T-helper 1 cell treated with Interleukin-12 subunit alpha and Interleukin-12 subunit beta and Interleukin-4 antibody, amounts not matched to agents 30 ng/mL and 1 ng/mL, for 36 hours (primary cell): ENCODE measurements at regions not wholly inside any gene's neighbourhood (a gene's known extent, or its start where the extent isn't known, plus 50 kb on each side); places are given as distances from the start of the nearest gene placed in this dataset.
"Not testable (repeated sequence)": the region's sequence is repeated elsewhere in the genome, so short reads cannot be mapped to it uniquely, and the experiment has no call there.

Source experiments
- intact Hi-C: fragments of 100-400 bp; cut with micrococcal nuclease; formaldehyde crosslinking; loops from one replicate; pipeline ENCODE4 v1.15.1; 2024

DNA sequence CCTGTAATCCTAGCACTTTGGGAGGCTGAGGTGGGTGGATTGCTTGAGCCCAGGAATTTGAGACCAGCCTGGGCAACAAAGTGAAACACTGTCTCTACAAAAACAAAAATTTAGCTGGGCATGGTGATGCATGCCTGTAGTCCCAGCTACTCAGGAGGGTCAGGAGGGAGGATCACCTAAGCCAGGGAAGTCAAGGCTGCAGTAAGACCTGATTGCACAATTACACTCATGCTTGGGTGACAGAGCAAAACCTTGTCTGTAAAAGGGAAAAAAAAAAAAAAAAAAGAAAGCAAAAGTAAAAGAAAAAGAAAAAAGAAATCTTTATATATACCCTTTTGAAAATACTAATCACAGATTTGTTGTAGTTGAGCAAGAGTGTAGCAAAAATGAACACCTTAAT lies 801.0 kb upstream of the IGFBP7 start:
- intact Hi-C loops = no loop called here

DNA sequence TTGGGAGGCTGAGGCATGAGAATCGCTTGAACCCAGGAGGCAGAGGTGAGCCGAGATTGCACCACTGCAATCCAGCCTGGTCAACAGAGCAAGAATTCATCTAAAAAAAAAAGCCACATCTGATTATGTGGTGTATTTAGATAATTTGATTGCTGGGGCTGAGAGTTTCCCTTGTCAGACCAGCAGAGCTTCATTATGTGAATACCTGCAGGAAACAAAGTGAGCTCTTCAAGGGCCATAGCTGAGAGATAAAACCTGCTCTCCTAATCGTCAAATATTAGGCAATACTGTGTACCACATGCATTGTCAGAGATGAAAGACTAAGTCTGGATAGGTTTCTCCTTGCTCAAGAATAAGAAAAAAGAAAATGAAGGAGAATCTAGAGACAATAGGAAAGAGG lies 800.0 kb upstream of the IGFBP7 start:
- intact Hi-C loops = no loop called here

DNA sequence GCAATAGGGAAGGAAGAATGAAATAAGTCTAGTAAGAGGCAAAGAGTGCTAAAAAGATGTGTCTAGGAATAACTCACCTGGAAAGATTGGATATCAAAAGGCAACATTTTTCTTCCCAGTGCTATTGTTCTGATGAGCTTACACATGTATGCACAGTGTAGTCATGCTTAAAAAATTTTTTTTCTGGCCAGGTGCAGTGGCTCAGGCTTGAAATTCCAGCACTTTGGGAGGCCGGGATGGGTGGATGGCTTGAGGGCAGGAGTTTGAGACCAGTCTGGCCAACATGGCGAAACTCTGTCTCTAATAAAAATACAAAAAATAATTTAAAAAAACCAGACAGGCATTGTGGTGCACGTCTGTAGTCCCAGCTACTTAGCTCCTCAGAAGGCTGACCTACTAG lies 795.8 kb upstream of the IGFBP7 start:
- intact Hi-C loops = no loop called here

DNA sequence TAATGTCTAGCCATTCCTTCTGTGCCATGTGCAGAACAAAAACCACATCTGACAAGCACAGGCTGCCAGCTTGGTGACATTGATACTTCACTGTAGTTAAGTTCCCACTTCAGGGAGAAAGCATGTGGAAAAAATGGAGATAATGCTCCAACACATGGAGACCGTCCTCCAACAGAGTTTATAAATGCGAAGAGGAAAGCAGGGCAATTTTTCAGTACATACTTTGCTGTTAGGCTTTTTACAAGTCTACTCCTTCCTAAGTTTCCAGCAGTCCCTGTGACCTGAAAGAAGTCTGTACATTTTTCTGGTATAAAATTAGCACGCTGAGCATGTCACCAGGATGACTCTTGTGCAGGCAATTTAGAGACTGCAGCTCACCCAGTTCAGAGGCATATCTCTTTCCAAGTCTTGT lies 766.9 kb upstream of the IGFBP7 start:
- intact Hi-C loops = no loop called here

DNA sequence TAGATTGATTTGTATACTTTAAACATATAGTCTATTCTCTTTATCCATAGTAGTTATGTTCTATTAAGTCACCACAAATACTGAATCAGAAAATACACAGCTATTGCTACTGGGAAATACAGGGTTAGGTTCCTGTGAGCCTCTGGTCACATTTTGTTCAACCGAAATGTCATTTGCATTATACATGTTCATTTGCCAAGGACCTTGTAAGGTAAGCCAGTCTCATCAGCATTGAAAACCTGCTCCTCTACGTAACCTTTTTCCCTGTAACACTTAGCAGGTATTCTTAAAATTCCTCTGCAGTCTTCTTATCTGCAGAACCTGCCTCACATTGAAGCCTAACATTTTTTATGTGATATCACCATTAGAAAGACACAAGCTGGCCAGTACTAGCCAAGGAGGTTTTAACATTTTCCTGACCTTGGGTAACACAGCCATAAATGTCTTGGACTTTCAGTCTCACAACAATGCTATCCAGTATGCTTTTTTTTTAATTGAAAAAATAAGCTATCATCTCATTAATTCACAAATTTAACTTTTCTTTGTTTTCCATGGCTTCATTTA lies 765.7 kb upstream of the IGFBP7 start:
- intact Hi-C loops = no loop called here

DNA sequence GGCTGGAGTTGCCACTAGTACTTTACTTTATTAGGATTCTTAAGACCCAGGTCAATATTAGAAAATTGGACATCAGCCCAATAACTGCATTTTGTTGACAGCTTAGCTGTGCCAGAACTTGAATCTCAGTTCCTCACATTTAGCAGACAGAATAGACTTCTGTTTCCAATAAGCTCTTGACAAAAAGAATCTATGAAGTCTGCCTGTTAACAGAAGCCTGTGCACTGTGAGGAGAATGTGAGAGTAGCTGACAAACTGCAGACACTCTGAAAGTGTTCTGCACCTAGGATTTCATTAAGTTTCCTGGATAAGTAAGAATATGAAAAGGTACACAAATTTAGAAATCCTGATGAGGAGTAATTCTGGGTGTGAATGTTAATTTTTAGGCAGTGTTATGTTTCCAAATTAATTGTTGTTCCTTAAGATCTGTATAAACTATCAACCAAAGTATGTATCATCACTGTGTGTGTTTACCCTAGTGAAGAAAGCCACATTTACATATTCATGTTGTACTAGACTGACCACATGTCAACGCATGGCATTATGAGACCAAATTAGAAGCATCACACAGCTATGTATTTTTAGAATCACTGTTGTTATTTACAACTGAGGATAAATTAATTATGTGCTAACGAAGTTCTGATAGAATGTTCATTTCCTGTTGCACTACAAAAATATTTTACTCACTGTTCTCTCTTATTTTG lies 756.4 kb upstream of the IGFBP7 start:
- intact Hi-C loops = no loop called here

DNA sequence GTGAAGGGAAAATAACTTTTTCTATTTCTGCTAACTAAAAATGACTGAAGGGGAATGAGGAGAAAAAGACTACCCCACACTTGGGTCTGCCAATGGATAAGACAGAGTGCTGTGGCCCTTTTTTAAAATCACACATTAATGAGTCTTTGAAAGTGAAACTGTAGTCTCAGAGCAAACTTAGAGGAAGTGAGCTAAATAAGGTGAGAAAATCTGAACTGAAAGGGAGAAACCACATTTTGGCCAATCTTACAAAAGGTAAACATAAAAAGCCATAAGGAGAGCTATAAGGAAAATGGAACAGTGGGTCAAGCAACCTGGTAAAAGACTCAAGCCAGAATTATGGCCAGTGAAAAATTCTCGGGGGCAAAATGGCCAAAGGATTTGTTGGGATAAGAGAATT lies 755.1 kb upstream of the IGFBP7 start:
- intact Hi-C loops = no loop called here

DNA sequence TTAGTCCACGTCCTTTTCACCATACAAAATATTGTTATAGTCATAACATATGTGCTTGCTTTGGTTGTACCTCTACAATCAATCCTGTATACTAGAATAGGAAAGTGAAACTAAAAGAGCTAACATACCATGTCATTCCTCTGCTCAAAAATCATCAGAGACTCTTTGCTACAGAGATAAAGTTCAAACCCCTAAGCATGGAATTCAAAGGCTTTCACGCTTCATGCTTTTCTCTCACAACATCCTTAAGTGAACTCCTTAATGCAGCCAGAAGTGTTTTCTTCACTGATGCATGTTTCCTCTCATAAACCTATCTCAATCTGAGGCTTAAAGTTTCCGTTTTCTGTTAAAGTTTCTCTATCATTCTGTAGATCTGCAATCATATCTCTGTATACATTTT lies 744.6 kb upstream of the IGFBP7 start:
- intact Hi-C loops = no loop called here

DNA sequence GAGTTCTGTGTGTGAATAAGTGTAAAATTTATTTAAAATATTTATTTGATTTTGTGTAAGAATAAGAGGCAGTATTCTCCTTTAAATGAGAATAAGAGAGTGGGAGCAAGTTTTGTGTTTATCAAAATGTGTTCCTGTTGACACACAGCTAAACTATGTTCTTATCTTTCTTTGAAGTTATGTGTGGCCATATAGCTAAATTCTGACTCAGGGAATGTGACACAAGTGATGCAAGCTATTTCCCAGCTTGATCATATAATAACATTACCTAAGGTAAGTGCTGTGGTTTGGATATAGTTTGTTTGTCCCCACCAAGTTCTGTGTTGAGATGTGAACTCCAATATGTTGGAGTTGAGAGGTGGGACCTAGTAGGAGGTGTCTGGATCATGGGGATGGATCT lies 740.0 kb upstream of the IGFBP7 start:
- intact Hi-C loops = no loop called here

DNA sequence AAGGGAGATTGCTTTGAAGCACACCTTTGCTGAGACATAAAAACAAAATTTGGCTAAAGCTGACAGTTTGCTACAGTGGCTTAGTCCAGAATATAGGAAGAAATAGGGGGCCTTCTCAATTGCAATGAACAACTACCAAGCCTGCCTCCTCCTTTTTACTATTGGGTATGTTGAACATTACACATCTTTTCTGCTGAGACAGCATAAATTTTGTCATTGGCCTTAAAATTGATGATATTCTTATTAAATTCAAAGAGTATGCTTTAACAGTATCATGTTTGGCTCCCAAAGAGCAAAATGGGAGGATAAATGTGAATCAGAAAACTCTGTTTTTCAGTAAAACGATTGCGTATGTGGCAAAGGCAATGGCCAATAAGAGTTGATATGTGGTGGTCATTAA lies 721.9 kb upstream of the IGFBP7 start:
- intact Hi-C loops = no loop called here

DNA sequence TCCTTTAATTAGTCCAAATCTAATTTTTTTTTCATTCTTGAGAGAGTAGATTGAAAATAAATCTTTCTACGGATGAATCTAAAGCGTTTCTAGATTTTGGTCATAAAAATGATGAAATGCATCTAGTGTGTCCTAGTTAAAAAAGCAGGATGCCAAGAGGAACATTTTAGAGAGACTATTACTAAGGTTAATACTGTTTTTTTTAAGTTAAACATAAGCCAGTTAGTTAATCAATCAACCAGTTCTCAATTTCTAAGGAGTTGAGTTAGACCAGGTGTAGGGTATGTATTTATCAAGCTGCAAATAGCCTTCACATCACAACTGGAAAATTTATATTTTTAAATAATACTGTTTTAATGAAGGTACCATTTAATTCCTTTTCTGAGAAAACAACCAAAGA lies 679.5 kb upstream of the IGFBP7 start:
- intact Hi-C loops = no loop called here

DNA sequence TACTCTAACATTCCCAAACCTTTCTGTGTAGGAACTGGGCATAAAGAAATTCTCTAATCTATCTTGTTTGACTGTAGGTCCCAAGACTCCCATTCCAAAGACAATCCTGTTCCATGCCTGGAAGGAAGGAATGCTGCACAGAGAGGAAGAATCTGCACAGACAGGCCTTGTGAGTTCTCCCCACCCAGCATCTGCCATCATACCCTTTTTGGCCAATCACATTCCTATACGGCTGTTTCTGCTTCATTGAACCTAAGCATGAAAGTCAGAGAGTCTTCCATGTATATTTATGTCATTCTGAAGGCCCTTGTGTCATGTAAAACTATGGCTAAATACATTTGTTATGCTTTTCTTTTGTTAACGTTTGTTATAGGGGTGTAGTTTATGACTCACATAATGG lies 667.7 kb upstream of the IGFBP7 start:
- intact Hi-C loops = no loop called here

DNA sequence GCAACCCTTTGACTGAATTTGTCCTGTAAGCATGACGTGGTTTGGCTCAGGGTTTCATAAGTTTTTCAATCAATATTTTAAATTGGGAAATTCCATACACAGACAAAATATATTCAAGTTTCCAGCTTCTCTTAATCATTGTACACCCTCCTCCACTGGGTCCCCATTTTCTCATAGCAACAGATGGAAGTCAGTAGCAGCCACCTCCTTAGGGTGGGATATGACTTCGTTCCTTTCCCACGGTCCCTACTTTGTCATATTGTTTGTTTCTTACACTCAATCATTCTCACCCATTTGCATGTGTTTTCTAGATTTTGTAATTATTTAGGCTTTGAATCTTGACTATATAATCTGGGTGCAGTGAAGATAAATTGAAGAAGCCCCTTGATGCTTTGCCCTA lies 664.5 kb upstream of the IGFBP7 start:
- intact Hi-C loops = no loop called here

DNA sequence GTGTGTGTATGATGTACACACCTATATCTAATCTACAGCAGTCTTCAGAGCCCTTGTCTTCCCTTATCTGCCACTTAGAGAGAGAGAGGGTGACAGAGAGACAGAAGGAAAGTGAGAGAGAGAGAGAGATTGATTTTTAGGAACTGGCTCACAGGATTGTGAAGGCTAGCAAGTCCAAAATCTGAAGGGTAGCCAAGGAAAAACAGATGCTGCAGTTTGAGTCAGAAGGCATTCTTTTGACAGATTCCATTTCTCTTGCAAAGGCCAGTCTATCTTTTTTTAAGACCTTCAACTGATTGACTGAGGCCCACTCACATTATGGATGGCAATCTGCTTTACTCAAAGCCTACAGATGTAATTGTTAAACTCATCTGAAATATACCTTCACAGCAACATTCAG lies 664.0 kb upstream of the IGFBP7 start:
- intact Hi-C loops = no loop called here

DNA sequence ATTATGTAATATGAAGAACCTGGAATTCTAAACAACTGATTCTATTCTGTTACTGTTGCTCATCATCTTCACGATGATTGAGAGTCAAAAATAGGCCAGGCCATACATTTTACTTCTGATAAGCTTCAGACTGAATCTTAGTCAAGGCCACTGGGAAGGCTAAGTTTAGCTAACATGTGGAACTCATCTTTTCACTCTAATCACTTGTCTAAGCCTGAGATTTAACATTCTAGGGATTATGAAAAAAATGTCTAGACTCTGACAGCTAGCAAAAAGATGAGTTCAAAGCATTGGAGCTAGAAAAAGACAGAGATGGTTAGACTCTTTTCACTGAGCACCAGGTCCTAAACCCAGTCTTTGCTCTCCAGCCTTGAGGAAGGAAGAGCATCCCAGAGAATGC lies 656.2 kb upstream of the IGFBP7 start:
- intact Hi-C loops = no loop called here

DNA sequence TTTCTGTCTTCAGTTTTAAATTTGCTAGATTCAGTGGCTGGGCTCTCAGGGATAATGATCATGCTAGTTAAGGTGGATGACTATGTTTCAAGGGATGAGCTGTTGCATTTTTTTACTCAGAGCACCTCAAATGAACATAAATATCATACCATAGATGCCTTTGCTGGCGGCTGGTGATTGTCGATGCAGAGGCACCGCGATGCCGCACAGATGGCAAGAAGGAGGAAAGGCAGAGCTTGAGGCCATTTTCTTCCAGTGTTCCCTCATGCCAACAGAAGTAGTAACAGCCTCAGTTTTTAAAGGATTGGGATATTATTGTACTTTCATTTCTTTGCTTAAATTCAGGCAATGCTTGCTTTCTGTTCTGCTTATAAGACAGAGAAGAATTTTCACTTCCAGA lies 654.7 kb upstream of the IGFBP7 start:
- intact Hi-C loops = no loop called here

DNA sequence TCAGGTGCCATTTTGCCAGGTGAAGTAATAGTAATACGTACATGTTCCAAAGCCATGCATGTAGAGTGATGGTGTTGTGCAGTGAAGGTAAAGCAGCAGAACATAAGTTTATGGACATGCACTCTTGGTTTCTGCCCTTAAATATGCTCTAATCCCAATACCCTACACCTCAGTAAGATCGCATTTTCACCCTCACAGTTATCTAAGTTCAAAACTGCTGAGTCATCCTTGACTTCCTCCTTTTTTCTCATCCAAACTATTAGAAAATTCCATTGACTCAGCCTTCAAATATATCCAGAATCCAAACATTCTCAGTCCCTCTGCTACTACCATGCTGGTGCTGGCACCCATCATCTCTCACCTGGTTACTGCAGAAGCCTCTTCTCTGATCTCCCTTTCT lies 652.9 kb upstream of the IGFBP7 start:
- intact Hi-C loops = no loop called here

DNA sequence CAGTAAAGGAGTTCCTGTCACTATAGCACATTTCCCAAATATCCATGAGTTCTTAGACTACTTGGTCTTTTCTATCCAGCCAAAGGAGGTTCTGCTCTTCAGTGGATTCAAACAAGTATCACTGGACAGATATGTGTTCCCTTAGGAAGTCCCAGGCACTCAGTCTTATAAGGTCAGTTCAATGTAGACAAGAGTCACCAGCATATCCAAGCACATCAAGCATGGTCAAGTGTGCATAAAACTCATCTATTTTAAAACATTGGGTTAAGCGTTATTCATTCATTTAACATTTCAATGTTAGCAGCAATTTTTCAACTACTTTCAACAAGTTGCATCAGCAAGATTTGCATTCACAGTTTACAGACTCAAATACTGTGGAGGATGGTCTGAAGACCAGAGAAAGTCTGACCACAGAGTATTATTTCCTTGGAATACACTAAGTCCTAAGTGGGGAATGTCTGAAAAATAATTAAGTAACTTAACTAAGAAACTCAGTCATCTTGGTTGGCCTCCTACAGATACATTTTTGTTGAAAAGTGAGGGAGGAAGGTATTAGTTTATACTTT lies 630.5 kb upstream of the IGFBP7 start:
- intact Hi-C loops = no loop called here

DNA sequence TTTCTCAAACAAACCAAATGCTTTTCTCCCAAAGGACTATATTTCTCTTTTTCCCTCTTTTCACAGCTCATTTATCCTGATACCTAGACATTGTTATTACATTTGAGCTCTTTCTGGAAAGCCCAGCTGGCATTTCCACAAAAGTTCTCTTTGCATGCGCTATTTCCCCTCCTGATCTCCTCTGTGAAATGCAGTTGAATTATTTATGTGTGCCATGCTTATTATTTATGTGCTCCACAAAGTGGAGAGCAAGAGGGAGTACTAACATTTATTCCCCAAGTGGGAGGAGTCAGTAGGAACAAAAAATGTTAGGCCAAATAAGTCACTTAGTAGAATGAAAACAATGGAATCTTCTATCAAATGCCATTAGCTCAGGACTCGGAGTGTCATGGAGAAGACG lies 626.6 kb upstream of the IGFBP7 start:
- intact Hi-C loops = no loop called here

DNA sequence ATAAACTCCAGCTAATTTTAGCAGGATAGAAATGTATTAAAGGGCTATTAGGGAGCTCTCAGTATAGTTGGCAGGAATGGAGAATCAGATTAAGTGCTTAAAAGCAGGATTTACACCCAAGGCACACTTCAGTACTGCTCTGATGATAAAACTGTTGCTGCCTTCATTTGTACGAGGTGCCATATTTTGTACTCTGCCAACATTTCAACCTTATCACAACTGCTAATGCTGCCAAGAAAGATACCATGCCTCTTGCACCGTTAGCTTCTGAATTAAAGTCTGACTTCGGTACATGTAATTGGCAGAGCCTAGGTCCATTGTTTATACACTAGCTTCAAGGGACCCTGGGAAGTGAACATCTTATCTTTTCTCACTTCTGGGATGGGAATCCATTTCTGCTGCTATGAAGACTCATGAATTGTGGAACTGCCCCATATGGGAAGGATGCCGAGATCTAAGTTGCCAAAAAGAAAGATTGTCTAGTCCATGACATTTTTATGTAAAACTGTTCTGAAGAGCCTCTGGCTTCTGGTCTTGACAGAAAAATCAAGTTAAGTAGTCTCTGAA lies 624.0 kb upstream of the IGFBP7 start:
- intact Hi-C loops = no loop called here

DNA sequence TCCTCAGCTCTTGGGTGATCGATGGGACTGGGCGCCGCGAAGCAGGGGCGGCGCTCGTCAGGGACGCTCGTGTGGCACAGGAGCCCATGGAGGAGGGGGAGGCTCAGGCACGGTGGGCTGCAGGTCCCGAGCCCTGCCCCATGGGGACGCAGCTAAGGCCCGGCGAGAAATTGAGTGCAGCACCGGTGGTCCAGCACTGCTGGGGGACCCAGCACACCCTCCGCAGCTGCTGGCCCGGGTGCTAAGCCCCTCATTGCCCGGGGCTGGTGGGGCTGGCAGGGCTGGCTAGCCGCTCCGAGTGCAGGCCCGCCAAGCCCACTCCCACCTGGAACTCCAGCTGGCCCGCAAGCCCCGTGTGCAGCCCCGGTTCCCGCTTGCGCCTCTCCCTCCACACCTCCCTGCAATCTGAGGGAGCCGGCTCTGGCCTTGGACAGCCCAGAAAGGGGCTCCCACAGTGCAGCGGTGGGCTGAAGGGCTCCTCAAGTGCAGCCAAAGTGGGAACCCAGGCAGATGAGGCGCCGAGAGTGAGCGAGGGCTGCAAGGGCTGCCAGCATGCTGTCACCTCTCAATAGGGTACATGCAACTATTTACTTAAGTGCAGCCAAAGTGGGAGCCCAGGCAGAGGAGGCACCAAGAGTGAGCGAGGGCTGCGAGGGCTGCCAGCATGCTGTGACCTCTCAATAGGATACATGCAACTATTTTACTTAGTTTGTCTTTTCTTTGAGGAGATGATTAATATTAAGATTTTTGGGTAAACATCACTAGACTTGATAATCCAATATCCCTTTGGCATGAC lies 619.8 kb upstream of the IGFBP7 start:
- intact Hi-C loops = not testable (repeated sequence)

DNA sequence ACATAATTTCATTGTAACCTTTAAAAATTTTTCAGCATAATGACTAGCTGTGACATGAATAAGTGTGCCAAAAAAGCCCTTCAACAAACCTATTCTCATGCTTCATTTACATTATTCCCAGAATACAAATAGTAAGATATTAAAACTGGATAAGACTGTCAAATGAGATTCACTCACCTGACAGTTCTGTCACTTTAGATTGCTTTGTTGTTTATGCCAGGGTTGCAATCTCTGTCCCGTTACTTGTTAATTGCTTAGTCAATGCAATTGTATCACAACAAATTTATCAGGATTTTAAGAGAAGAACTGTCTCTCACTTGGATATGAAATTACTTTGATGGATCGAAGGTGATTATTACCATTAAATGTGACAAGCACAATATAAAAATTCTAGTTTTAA lies 616.0 kb upstream of the IGFBP7 start:
- intact Hi-C loops = no loop called here
